Colonic mucosa (tissue), 4 donors: ENCODE measurements at regions not wholly inside any gene's neighbourhood (a gene's known extent, or its start where the extent isn't known, plus 50 kb on each side); places are given as distances from the start of the nearest gene placed in this dataset.

Source experiments
- DNase-seq: peaks from one replicate; pipeline ENCODE4 v3.0.0-alpha.2; 2020
- H3K27ac ChIP-seq: fragments of 200-600 bp; one replicate; pipeline ENCODE4 v1.8.0; 2021
- H3K27me3 ChIP-seq: fragments of 200-600 bp; one replicate; pipeline ENCODE4 v1.8.0; 2021
- H3K36me3 ChIP-seq: fragments of 200-600 bp; one replicate; pipeline ENCODE4 v1.8.0; 2021
- H3K4me1 ChIP-seq: fragments of 200-600 bp; one replicate; pipeline ENCODE4 v1.8.0; 2021; ENCODE audit warnings: mild to moderate bottlenecking
- H3K4me3 ChIP-seq: fragments of 200-600 bp; one replicate; pipeline ENCODE4 v1.8.0; 2021
- H3K9ac ChIP-seq, 2 donors: one replicate each; pipeline ENCODE4 v1.7.0; 2013; ENCODE audit warnings: control low read depth in 2 of 2, low read depth in 2 of 2, low read length in 2 of 2
- H3K9me3 ChIP-seq: fragments of 200-600 bp; one replicate; pipeline ENCODE4 v1.8.0; 2021
- intact Hi-C: fragments of 100-400 bp; cut with DNase I; formaldehyde crosslinking; loops from one replicate; pipeline ENCODE4 v1.14.1; 2022
- TF ChIP-seq, protein P1 (sequence below): fragments of 200-600 bp; IDR thresholded peaks from one replicate; pipeline ENCODE4 v1.8.0; 2022; ENCODE audit warnings: antibody characterized with exemption, mild to moderate bottlenecking
- donor health status: healthy.
- donor health status: DM: no; HTN: no; CAD: no.
- donor health status: DM: no; HTN: no; CAD: no.

GRCh38 chr1:63717511-63718065, 56.2 kb upstream of the ROR1 start:
- Histone ChIP-seq H3K27ac (no peak overlapping the region), H3K9me3 (no peaks in the 10 kb centered on the region), H3K27me3 (no peaks in the 10 kb centered on the region), H3K9ac (no peak overlapping the region), H3K4me3 (no peak overlapping the region), H3K36me3 (no peaks in the 10 kb centered on the region), H3K4me1 (no peaks in the 10 kb centered on the region)
- TF ChIP-seq, protein P1, sequence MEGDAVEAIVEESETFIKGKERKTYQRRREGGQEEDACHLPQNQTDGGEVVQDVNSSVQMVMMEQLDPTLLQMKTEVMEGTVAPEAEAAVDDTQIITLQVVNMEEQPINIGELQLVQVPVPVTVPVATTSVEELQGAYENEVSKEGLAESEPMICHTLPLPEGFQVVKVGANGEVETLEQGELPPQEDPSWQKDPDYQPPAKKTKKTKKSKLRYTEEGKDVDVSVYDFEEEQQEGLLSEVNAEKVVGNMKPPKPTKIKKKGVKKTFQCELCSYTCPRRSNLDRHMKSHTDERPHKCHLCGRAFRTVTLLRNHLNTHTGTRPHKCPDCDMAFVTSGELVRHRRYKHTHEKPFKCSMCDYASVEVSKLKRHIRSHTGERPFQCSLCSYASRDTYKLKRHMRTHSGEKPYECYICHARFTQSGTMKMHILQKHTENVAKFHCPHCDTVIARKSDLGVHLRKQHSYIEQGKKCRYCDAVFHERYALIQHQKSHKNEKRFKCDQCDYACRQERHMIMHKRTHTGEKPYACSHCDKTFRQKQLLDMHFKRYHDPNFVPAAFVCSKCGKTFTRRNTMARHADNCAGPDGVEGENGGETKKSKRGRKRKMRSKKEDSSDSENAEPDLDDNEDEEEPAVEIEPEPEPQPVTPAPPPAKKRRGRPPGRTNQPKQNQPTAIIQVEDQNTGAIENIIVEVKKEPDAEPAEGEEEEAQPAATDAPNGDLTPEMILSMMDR: no peak
- intact Hi-C loops: no loop called here
- no peak for DNase-seq

DNA sequence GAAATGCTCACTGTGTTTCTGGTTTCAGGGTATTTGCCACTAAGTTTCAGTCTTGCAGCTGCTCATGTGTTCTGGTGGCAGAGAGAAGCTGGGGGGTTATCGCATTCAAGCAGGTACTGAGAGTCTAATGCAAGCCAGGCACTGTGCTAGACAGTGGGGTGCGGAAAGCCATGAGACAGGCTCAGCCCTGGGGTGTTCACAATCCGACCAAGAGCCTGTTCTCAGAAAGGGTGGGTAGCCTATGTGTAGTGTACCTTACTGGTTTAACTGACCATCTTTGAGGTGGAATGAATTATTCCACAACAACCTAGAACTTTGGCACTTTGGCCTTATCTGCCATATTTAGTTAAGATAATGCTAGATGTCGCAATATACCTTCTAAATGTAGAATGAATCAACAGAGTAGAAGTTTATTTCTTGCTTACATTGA, 55.3 kb upstream of the ROR1 start:
- H3K36me3 ChIP-seq: no peaks in the 10 kb centered on the region
- H3K27me3 ChIP-seq: no peaks in the 10 kb centered on the region
- intact Hi-C loops: no loop called here
- no peaks in the 10 kb centered on the region for H3K4me1 ChIP-seq
- no peak overlapping the region for H3K27ac ChIP-seq
- no peaks in the 10 kb centered on the region for H3K9me3 ChIP-seq
- H3K9ac ChIP-seq: no peak overlapping the region
- no peak overlapping the region for H3K4me3 ChIP-seq
- TF ChIP-seq, protein P1: no peak
- DNase-seq: no peak

- H3K9me3 ChIP-seq: no peaks in the 10 kb centered on the region
- H3K36me3 ChIP-seq: no peaks in the 10 kb centered on the region
- no peaks in the 10 kb centered on the region for H3K4me1 ChIP-seq
- TF ChIP-seq, protein P1: no peak
- no peak for DNase-seq
- H3K4me3 ChIP-seq: no peak overlapping the region
- no peaks in the 10 kb centered on the region for H3K27me3 ChIP-seq
- H3K9ac ChIP-seq: no peak overlapping the region
- no peak overlapping the region for H3K27ac ChIP-seq
- intact Hi-C loops: no loop called here
Measured at GRCh38 chr1:63721531-63722189, 52.2 kb upstream of the ROR1 start.

DNA sequence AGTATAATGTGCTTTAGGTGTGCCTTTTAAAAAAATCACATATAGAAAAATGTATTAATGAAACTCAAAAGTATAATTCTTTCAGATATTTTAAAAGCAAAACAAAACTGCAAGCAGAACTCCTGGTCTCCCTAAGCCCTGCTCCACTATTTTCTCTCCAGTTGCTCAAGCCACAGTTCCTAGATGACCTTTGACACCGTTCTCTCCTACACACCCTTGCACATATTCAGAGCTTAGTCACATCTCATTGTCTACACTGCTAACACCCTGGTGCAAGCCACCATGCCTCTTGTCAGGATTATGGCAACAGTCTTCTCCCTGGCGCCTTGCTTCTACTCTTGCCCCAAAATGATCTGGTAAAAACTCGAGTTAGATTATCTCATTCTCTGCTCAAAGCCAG, 50.2 kb upstream of the ROR1 start:
- Histone ChIP-seq H3K4me1 (no peaks in the 10 kb centered on the region), H3K4me3 (no peak overlapping the region), H3K9ac (no peak overlapping the region), H3K27ac (no peak overlapping the region), H3K36me3 (no peaks in the 10 kb centered on the region), H3K27me3 (no peaks in the 10 kb centered on the region), H3K9me3 (no peaks in the 10 kb centered on the region)
- intact Hi-C loops: no loop called here
- peak; percentile 46 for DNase-seq
- TF ChIP-seq, protein P1: no peak
